GM23338 (cell line): ENCODE measurements at regions not wholly inside any gene's neighbourhood (a gene's known extent, or its start where the extent isn't known, plus 50 kb on each side); places are given as distances from the start of the nearest gene placed in this dataset.

Experiments
- ATAC-seq: fragments of 200-7000 bp; cut with Tn5 transposase; 3 replicates; pipeline ENCODE4 v1.9.1; 2020
- DNase-seq: peaks from one replicate; pipeline ENCODE4 v3.0.0-alpha.2; 2015; ENCODE audit warnings: low spot score
- H2AFZ ChIP-seq: fragments of 200-600 bp; sonication (generic); 2 replicates; pipeline ENCODE4 v1.8.0; 2016; ENCODE audit warnings: antibody characterized with exemption, mild to moderate bottlenecking, moderate library complexity
- H3F3A ChIP-seq: fragments of 200-600 bp; sonication (generic); replicated peaks from 2 replicates; pipeline ENCODE4 v1.8.0; 2017; ENCODE audit warnings: antibody characterized with exemption, mixed run types, low read depth
- H3K27ac ChIP-seq: fragments of 200-600 bp; sonication (generic); 2 replicates; pipeline ENCODE4 v1.6.1; 2016; ENCODE audit warnings: low read depth
- H3K27me3 ChIP-seq: fragments of 200-600 bp; sonication (generic); 2 replicates; pipeline ENCODE4 v1.8.0; 2016; ENCODE audit warnings: mild to moderate bottlenecking, mixed run types, moderate library complexity; ENCODE audit not compliant: insufficient read depth
- H3K36me3 ChIP-seq: fragments of 200-600 bp; sonication (generic); 2 replicates; pipeline ENCODE4 v1.8.0; 2016; ENCODE audit warnings: mild to moderate bottlenecking; ENCODE audit not compliant: insufficient read depth
- H3K4me1 ChIP-seq: fragments of 200-600 bp; sonication (generic); 2 replicates; pipeline ENCODE4 v1.8.0; 2016; ENCODE audit warnings: mild to moderate bottlenecking, moderate library complexity; ENCODE audit not compliant: insufficient read depth
- H3K4me2 ChIP-seq: fragments of 200-600 bp; sonication (generic); 2 replicates; pipeline ENCODE4 v1.7.1; 2017; ENCODE audit warnings: mixed run types
- H3K4me3 ChIP-seq: fragments of 200-600 bp; sonication (generic); 2 replicates; pipeline ENCODE4 v1.6.1; 2016; ENCODE audit warnings: mixed run types
- H3K79me2 ChIP-seq: fragments of 200-600 bp; sonication (generic); replicated peaks from 2 replicates; pipeline ENCODE4 v1.8.0; 2017; ENCODE audit warnings: mild to moderate bottlenecking; ENCODE audit not compliant: insufficient read depth
- H3K9me2 ChIP-seq: fragments of 200-600 bp; sonication (generic); 2 replicates; pipeline ENCODE4 v1.8.0; 2017; ENCODE audit not compliant: insufficient read depth
- H4K20me1 ChIP-seq: fragments of 200-600 bp; sonication (generic); replicated peaks from 2 replicates; pipeline ENCODE4 v1.8.0; 2017; ENCODE audit warnings: mild to moderate bottlenecking; ENCODE audit not compliant: insufficient read depth
- H3K27ac Mint-ChIP-seq: 2 replicates; pipeline ENCODE4 v1.8.0; 2020; ENCODE audit warnings: inconsistent platforms, mild to moderate bottlenecking, moderate library complexity, mixed read lengths
- H3K27me3 Mint-ChIP-seq: 3 replicates; pipeline ENCODE4 v1.8.0; 2022; ENCODE audit warnings: low read depth, mild to moderate bottlenecking, moderate library complexity, mixed read lengths, inconsistent platforms; ENCODE audit not compliant: insufficient read depth, poor library complexity
- H3K36me3 Mint-ChIP-seq: 3 replicates; pipeline ENCODE4 v1.8.0; 2021; ENCODE audit warnings: low read depth, mild to moderate bottlenecking, inconsistent platforms, moderate library complexity, mixed read lengths
- H3K4me1 Mint-ChIP-seq: 3 replicates; pipeline ENCODE4 v1.8.0; 2020; ENCODE audit warnings: mild to moderate bottlenecking, inconsistent platforms, mixed read lengths
- H3K4me3 Mint-ChIP-seq: 3 replicates; pipeline ENCODE4 v1.8.0; 2021; ENCODE audit warnings: moderate library complexity, mild to moderate bottlenecking, inconsistent platforms, mixed read lengths
- H3K9me3 Mint-ChIP-seq: 3 replicates; pipeline ENCODE4 v1.8.0; 2020; ENCODE audit warnings: moderate library complexity, mild to moderate bottlenecking, inconsistent platforms, mixed read lengths
- CREB1 ChIP-seq: fragments of 250-450 bp; sonication (Bioruptor Pico); IDR thresholded peaks from 2 replicates; pipeline ENCODE4 v1.5.0; 2020; ENCODE audit warnings: low read depth, mild to moderate bottlenecking, moderate library complexity
- EZH2 ChIP-seq: fragments of 200-600 bp; sonication (generic); IDR thresholded peaks from one replicate; pipeline ENCODE4 v1.8.0; 2017; ENCODE audit warnings: antibody characterized with exemption, mild to moderate bottlenecking, low read depth; ENCODE audit not compliant: unreplicated experiment
- EZH2phosphoT487 ChIP-seq: fragments of 200-600 bp; sonication (generic); IDR thresholded peaks from one replicate; pipeline ENCODE4 v1.8.1; 2018; ENCODE audit warnings: antibody characterized with exemption; ENCODE audit not compliant: unreplicated experiment
- NANOG ChIP-seq: IDR thresholded peaks from 2 replicates; pipeline ENCODE4 v1.6.1; 2016; ENCODE audit warnings: antibody characterized with exemption, borderline replicate concordance
- STAT1 ChIP-seq: IDR thresholded peaks from one replicate; pipeline ENCODE4 v1.6.1; 2016; ENCODE audit warnings: antibody characterized with exemption; ENCODE audit not compliant: unreplicated experiment
- ZNF114 ChIP-seq: fragments of 250-450 bp; sonication (Bioruptor Pico); IDR thresholded peaks from 2 replicates; pipeline ENCODE4 v1.5.0; 2020; ENCODE audit warnings: mild to moderate bottlenecking, moderate library complexity
- ZNF331 ChIP-seq: fragments of 250-450 bp; sonication (Bioruptor Pico); IDR thresholded peaks from 2 replicates; pipeline ENCODE4 v1.5.0; 2020; ENCODE audit warnings: low read depth, mild to moderate bottlenecking, moderate library complexity
- TF ChIP-seq, protein P1 (sequence below): fragments of 250-450 bp; sonication (Bioruptor Pico); IDR thresholded peaks from 2 replicates; pipeline ENCODE4 v1.5.0; 2020; ENCODE audit warnings: mild to moderate bottlenecking, moderate library complexity
- TF ChIP-seq, protein P2 (sequence below), 2 experiments: fragments of 200-600 bp in 1 of 2; sonication (generic) in 1 of 2; conservative IDR thresholded peaks; 2 replicates each; pipeline versions ENCODE4 v1.5.1 to v1.6.1; 2016 to 2017; ENCODE audit warnings: antibody characterized with exemption in 2 of 2, low read depth in 2 of 2, mild to moderate bottlenecking in 2 of 2, moderate library complexity in 1 of 2

DNA sequence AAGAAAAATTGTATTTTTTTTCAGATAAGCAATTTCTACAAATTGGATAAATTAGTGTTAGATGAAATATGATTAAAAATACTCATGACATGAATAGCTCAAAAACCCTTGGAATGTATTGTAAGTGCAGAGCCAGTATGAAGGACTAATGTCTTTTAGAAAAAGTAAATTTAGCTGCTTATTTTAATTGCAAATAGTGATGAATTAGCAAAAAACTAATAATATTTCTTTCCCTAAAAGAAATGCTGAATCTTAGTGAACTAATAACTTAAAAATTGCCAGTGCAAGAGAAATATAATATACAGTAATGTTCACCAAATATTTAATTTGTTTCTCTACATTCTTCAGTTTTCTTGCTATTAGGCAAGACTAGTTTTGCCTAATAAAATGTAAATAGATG lies 72.4 kb downstream of the RND3 start:
- H3K9me2 ChIP-seq: peaks cover 9% of the 10 kb centered on the region
- DNase-seq (no peak), ATAC-seq (no peak)
- Mint-ChIP-seq H3K9me3 (peaks cover 8% of the 10 kb centered on the region; the same call in 1 of the 3 replicates), H3K4me1 (peaks cover 16% of the 10 kb centered on the region), H3K36me3 (peaks cover 14% of the 10 kb centered on the region), H3K4me3 (no peak overlapping the region), H3K27me3 (peaks cover 3% of the 10 kb centered on the region), H3K27ac (no peak overlapping the region)
- no peaks in the 10 kb centered on the region for H3K79me2 ChIP-seq
- no peaks in the 10 kb centered on the region for H3K4me1 ChIP-seq
- H3K27ac ChIP-seq: no peak overlapping the region
- H3K4me3 ChIP-seq: no peak overlapping the region
- H3K27me3 ChIP-seq: no peaks in the 10 kb centered on the region
- H3K36me3 ChIP-seq: no peaks in the 10 kb centered on the region
- no peak for TF ChIP-seq NANOG
- TF ChIP-seq, protein P1, sequence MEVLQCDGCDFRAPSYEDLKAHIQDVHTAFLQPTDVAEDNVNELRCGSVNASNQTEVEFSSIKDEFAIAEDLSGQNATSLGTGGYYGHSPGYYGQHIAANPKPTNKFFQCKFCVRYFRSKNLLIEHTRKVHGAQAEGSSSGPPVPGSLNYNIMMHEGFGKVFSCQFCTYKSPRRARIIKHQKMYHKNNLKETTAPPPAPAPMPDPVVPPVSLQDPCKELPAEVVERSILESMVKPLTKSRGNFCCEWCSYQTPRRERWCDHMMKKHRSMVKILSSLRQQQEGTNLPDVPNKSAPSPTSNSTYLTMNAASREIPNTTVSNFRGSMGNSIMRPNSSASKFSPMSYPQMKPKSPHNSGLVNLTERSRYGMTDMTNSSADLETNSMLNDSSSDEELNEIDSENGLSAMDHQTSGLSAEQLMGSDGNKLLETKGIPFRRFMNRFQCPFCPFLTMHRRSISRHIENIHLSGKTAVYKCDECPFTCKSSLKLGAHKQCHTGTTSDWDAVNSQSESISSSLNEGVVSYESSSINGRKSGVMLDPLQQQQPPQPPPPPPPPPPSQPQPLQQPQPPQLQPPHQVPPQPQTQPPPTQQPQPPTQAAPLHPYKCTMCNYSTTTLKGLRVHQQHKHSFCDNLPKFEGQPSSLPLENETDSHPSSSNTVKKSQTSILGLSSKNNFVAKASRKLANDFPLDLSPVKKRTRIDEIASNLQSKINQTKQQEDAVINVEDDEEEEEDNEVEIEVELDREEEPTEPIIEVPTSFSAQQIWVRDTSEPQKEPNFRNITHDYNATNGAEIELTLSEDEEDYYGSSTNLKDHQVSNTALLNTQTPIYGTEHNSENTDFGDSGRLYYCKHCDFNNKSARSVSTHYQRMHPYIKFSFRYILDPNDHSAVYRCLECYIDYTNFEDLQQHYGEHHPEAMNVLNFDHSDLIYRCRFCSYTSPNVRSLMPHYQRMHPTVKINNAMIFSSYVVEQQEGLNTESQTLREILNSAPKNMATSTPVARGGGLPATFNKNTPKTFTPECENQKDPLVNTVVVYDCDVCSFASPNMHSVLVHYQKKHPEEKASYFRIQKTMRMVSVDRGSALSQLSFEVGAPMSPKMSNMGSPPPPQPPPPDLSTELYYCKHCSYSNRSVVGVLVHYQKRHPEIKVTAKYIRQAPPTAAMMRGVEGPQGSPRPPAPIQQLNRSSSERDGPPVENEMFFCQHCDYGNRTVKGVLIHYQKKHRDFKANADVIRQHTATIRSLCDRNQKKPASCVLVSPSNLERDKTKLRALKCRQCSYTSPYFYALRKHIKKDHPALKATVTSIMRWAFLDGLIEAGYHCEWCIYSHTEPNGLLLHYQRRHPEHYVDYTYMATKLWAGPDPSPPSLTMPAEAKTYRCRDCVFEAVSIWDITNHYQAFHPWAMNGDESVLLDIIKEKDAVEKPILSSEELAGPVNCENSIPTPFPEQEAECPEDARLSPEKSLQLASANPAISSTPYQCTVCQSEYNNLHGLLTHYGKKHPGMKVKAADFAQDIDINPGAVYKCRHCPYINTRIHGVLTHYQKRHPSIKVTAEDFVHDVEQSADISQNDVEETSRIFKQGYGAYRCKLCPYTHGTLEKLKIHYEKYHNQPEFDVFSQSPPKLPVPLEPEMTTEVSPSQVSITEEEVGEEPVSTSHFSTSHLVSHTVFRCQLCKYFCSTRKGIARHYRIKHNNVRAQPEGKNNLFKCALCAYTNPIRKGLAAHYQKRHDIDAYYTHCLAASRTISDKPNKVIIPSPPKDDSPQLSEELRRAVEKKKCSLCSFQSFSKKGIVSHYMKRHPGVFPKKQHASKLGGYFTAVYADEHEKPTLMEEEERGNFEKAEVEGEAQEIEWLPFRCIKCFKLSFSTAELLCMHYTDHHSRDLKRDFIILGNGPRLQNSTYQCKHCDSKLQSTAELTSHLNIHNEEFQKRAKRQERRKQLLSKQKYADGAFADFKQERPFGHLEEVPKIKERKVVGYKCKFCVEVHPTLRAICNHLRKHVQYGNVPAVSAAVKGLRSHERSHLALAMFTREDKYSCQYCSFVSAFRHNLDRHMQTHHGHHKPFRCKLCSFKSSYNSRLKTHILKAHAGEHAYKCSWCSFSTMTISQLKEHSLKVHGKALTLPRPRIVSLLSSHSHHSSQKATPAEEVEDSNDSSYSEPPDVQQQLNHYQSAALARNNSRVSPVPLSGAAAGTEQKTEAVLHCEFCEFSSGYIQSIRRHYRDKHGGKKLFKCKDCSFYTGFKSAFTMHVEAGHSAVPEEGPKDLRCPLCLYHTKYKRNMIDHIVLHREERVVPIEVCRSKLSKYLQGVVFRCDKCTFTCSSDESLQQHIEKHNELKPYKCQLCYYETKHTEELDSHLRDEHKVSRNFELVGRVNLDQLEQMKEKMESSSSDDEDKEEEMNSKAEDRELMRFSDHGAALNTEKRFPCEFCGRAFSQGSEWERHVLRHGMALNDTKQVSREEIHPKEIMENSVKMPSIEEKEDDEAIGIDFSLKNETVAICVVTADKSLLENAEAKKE (CRISPR knock-in tag): no peak
- TF ChIP-seq, protein P2, sequence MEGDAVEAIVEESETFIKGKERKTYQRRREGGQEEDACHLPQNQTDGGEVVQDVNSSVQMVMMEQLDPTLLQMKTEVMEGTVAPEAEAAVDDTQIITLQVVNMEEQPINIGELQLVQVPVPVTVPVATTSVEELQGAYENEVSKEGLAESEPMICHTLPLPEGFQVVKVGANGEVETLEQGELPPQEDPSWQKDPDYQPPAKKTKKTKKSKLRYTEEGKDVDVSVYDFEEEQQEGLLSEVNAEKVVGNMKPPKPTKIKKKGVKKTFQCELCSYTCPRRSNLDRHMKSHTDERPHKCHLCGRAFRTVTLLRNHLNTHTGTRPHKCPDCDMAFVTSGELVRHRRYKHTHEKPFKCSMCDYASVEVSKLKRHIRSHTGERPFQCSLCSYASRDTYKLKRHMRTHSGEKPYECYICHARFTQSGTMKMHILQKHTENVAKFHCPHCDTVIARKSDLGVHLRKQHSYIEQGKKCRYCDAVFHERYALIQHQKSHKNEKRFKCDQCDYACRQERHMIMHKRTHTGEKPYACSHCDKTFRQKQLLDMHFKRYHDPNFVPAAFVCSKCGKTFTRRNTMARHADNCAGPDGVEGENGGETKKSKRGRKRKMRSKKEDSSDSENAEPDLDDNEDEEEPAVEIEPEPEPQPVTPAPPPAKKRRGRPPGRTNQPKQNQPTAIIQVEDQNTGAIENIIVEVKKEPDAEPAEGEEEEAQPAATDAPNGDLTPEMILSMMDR (conservative IDR thresholded peaks at IDR 0.05; ENCODE audit: low read depth in 2 of 2): no peak
- TF ChIP-seq ZNF331: no peak
- no peak for TF ChIP-seq EZH2
- TF ChIP-seq CREB1 (CRISPR knock-in tag): no peak
- TF ChIP-seq STAT1: no peak
- no peak for TF ChIP-seq ZNF114 (CRISPR knock-in tag)
- no peak for TF ChIP-seq EZH2phosphoT487
- no peak overlapping the region for H2AFZ ChIP-seq
- no peaks in the 10 kb centered on the region for H4K20me1 ChIP-seq
- no peaks in the 10 kb centered on the region for H3F3A ChIP-seq
- H3K4me2 ChIP-seq: no peak overlapping the region
